Astrocyte (in vitro differentiated cells and primary cell): ENCODE measurements at regions not wholly inside any gene's neighbourhood (a gene's known extent, or its start where the extent isn't known, plus 50 kb on each side); places are given as distances from the start of the nearest gene placed in this dataset.

Source experiments
- DNase-seq: peaks from one replicate; pipeline ENCODE4 v3.0.0-alpha.2; 2010; ENCODE audit warnings: low read depth
- FAIRE-seq: peaks from 2 replicates; lab custom pipeline; 2011; peaks lifted over from hg19 to GRCh38; lab: Jason Lieb, UNC
- H2AFZ ChIP-seq: 2 replicates; pipeline ENCODE4 v1.6.0; 2012; ENCODE audit warnings: low read depth, low read length, inconsistent platforms
- H3K27ac ChIP-seq: 2 replicates; pipeline ENCODE4 v1.5.1; 2011; ENCODE audit warnings: low read depth, low read length, inconsistent platforms
- H3K27me3 ChIP-seq: 2 replicates; pipeline ENCODE4 v1.6.0; 2011; ENCODE audit warnings: low read length, inconsistent platforms; ENCODE audit not compliant: insufficient read depth
- H3K36me3 ChIP-seq: 2 replicates; pipeline ENCODE4 v1.5.1; 2011; ENCODE audit warnings: low read length, inconsistent platforms; ENCODE audit not compliant: insufficient read depth
- H3K4me1 ChIP-seq: 2 replicates; pipeline ENCODE4 v1.5.1; 2011; ENCODE audit warnings: low read length, inconsistent platforms; ENCODE audit not compliant: insufficient read depth
- H3K4me2 ChIP-seq: 2 replicates; pipeline ENCODE4 v1.6.0; 2012; ENCODE audit warnings: low read length, inconsistent platforms
- H3K4me3 ChIP-seq: 2 replicates; pipeline ENCODE4 v1.5.1; 2011; ENCODE audit warnings: low read depth, mild to moderate bottlenecking, low read length, inconsistent platforms; ENCODE audit not compliant: insufficient read depth
- H3K79me2 ChIP-seq: 2 replicates; pipeline ENCODE4 v1.6.0; 2012; ENCODE audit warnings: mild to moderate bottlenecking, low read length, inconsistent platforms; ENCODE audit not compliant: insufficient read depth
- H3K9ac ChIP-seq: 2 replicates; pipeline ENCODE4 v1.6.0; 2012; ENCODE audit warnings: mild to moderate bottlenecking, low read length, inconsistent platforms
- H3K9me3 ChIP-seq: 2 replicates; pipeline ENCODE4 v1.5.1; 2012; ENCODE audit warnings: low read depth, mild to moderate bottlenecking, low read length, inconsistent platforms; ENCODE audit not compliant: insufficient read depth
- H4K20me1 ChIP-seq: 2 replicates; pipeline ENCODE4 v1.6.0; 2012; ENCODE audit warnings: low read length, inconsistent platforms; ENCODE audit not compliant: insufficient read depth
- H3K27ac Mint-ChIP-seq: one replicate; pipeline ENCODE4 v1.8.0; 2021; ENCODE audit warnings: mild to moderate bottlenecking, mixed read lengths; ENCODE audit not compliant: unreplicated experiment
- H3K27me3 Mint-ChIP-seq: one replicate; pipeline ENCODE4 v1.8.0; 2021; ENCODE audit warnings: low read depth, mixed read lengths; ENCODE audit not compliant: unreplicated experiment
- H3K36me3 Mint-ChIP-seq: one replicate; pipeline ENCODE4 v1.8.0; 2021; ENCODE audit warnings: low read depth, mixed read lengths; ENCODE audit not compliant: unreplicated experiment
- H3K4me1 Mint-ChIP-seq: one replicate; pipeline ENCODE4 v1.8.0; 2021; ENCODE audit warnings: low read depth, mixed read lengths; ENCODE audit not compliant: unreplicated experiment
- H3K4me3 Mint-ChIP-seq: one replicate; pipeline ENCODE4 v1.8.0; 2021; ENCODE audit warnings: mild to moderate bottlenecking, moderate library complexity, mixed read lengths; ENCODE audit not compliant: unreplicated experiment
- H3K9me3 Mint-ChIP-seq: one replicate; pipeline ENCODE4 v1.8.0; 2021; ENCODE audit warnings: mild to moderate bottlenecking, mixed read lengths; ENCODE audit not compliant: unreplicated experiment
- EZH2 ChIP-seq: IDR thresholded peaks from 2 replicates; pipeline ENCODE4 v1.6.1; 2012; ENCODE audit warnings: mild to moderate bottlenecking, low read length, inconsistent platforms; ENCODE audit not compliant: insufficient read depth
- TF ChIP-seq, protein P1 (sequence below): IDR thresholded peaks from 2 replicates; pipeline ENCODE4 v1.5.1; 2011; ENCODE audit warnings: low read depth, mild to moderate bottlenecking, inconsistent platforms, low read length, moderate library complexity; ENCODE audit not compliant: insufficient read depth

DNA sequence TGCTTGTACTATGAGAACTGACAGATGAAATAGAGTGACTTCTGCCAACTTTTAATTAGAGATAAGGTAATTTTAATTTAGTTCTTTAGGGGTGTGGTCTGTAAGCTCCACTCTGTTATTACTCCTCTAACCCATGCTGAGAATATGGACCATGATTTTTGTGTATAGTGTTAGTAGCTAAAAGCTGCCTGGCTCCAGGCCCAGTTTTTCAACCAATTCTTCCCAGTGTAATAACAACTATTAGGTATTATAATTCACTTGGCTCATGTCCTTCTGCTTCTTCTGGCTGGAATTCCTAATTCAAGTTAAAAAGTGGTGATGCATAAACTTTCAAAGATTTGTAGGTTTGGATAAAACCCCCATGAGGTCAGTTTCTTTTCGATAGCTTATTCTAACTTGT lies 216.3 kb downstream of the ISL1 start:
- H3K79me2 ChIP-seq, result no peaks in the 10 kb centered on the region
- FAIRE-seq (no peak), DNase-seq (no peak)
- H3K36me3 ChIP-seq, result no peaks in the 10 kb centered on the region
- Mint-ChIP-seq H3K27me3 (no peaks in the 10 kb centered on the region), H3K27ac (no peak overlapping the region), H3K4me3 (no peak overlapping the region), H3K9me3 (no peaks in the 10 kb centered on the region), H3K4me1 (peaks cover 2% of the 10 kb centered on the region), H3K36me3 (no peaks in the 10 kb centered on the region)
- H3K9me3 ChIP-seq, result no peaks in the 10 kb centered on the region
- TF ChIP-seq EZH2, result no peak
- TF ChIP-seq, protein P1, sequence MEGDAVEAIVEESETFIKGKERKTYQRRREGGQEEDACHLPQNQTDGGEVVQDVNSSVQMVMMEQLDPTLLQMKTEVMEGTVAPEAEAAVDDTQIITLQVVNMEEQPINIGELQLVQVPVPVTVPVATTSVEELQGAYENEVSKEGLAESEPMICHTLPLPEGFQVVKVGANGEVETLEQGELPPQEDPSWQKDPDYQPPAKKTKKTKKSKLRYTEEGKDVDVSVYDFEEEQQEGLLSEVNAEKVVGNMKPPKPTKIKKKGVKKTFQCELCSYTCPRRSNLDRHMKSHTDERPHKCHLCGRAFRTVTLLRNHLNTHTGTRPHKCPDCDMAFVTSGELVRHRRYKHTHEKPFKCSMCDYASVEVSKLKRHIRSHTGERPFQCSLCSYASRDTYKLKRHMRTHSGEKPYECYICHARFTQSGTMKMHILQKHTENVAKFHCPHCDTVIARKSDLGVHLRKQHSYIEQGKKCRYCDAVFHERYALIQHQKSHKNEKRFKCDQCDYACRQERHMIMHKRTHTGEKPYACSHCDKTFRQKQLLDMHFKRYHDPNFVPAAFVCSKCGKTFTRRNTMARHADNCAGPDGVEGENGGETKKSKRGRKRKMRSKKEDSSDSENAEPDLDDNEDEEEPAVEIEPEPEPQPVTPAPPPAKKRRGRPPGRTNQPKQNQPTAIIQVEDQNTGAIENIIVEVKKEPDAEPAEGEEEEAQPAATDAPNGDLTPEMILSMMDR, result no peak
- no peaks in the 10 kb centered on the region for H3K27me3 ChIP-seq
- no peak overlapping the region for H2AFZ ChIP-seq
- no peak overlapping the region for H3K4me3 ChIP-seq
- H3K27ac ChIP-seq, result no peak overlapping the region
- no peaks in the 10 kb centered on the region for H4K20me1 ChIP-seq
- H3K4me1 ChIP-seq, result no peaks in the 10 kb centered on the region
- no peak overlapping the region for H3K4me2 ChIP-seq
- H3K9ac ChIP-seq, result no peak overlapping the region

DNA sequence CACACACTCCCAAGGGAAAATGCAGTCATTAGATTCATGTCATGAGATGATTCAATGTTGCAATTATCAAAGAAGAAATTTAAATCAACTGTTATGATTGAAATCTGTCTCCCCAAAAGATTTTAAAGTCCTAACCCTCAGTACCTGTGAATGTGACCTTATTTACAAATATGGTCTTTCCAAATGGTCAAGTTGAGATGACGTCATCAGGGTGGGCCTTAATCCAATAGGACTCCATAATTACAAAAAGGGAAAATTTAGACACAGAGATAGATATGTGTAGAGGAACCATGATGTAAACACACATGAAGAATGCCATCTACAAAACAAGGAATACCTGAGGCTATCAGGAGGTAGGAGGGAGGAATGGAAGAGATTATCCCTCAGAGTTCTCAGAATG lies 221.1 kb downstream of the ISL1 start:
- Histone ChIP-seq H3K27ac (no peak overlapping the region), H4K20me1 (no peaks in the 10 kb centered on the region), H3K4me1 (no peaks in the 10 kb centered on the region), H3K4me3 (no peak overlapping the region), H2AFZ (no peak overlapping the region), H3K36me3 (no peaks in the 10 kb centered on the region), H3K27me3 (no peaks in the 10 kb centered on the region), H3K9me3 (no peaks in the 10 kb centered on the region), H3K4me2 (no peak overlapping the region), H3K79me2 (no peaks in the 10 kb centered on the region), H3K9ac (no peak overlapping the region)
- Mint-ChIP-seq H3K27me3 (no peaks in the 10 kb centered on the region), H3K9me3 (no peaks in the 10 kb centered on the region), H3K4me3 (no peak overlapping the region), H3K36me3 (no peaks in the 10 kb centered on the region), H3K27ac (no peak overlapping the region), H3K4me1 (peaks cover 2% of the 10 kb centered on the region)
- DNase-seq (no peak), FAIRE-seq (no peak)
- no peak for TF ChIP-seq EZH2
- TF ChIP-seq, protein P1, result no peak

DNA sequence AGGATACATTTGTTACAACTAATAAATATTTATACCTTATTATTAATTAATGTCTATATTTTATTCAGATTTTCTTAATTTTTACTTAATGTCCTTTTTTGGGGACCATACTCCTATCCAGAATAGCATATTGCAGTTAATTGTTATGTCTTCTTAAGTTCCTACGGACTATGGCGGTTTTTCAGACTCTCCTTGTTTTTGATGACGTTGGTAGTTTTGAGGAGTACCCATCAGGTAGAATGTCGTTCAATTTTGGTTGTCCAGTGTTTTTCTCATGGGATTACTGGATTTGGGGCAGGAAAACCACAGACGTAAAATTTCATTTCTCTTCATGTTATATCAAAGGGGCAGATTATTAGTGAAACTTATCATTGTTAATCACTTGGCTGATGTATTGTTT lies 223.7 kb downstream of the ISL1 start:
- no peak overlapping the region for H3K4me2 ChIP-seq
- H3K4me1 Mint-ChIP-seq, result peaks cover 2% of the 10 kb centered on the region
- H3K4me1 ChIP-seq, result no peaks in the 10 kb centered on the region
- no peaks in the 10 kb centered on the region for H3K27me3 ChIP-seq
- no peak for FAIRE-seq
- no peak overlapping the region for H3K27ac ChIP-seq
- no peak for DNase-seq
- H3K9me3 Mint-ChIP-seq, result no peaks in the 10 kb centered on the region
- no peaks in the 10 kb centered on the region for H4K20me1 ChIP-seq
- no peak overlapping the region for H3K4me3 ChIP-seq
- no peak overlapping the region for H3K9ac ChIP-seq
- H3K4me3 Mint-ChIP-seq, result no peak overlapping the region
- no peak overlapping the region for H2AFZ ChIP-seq
- H3K79me2 ChIP-seq, result no peaks in the 10 kb centered on the region
- no peaks in the 10 kb centered on the region for H3K36me3 Mint-ChIP-seq
- no peak for TF ChIP-seq EZH2
- TF ChIP-seq, protein P1, result no peak
- H3K36me3 ChIP-seq, result no peaks in the 10 kb centered on the region
- no peaks in the 10 kb centered on the region for H3K27me3 Mint-ChIP-seq
- H3K9me3 ChIP-seq, result no peaks in the 10 kb centered on the region
- no peak overlapping the region for H3K27ac Mint-ChIP-seq
